ENCODE measurements at regions not wholly inside any gene's neighbourhood (a gene's known extent, or its start where the extent isn't known, plus 50 kb on each side); places are given as distances from the start of the nearest gene placed in this dataset.

DNA sequence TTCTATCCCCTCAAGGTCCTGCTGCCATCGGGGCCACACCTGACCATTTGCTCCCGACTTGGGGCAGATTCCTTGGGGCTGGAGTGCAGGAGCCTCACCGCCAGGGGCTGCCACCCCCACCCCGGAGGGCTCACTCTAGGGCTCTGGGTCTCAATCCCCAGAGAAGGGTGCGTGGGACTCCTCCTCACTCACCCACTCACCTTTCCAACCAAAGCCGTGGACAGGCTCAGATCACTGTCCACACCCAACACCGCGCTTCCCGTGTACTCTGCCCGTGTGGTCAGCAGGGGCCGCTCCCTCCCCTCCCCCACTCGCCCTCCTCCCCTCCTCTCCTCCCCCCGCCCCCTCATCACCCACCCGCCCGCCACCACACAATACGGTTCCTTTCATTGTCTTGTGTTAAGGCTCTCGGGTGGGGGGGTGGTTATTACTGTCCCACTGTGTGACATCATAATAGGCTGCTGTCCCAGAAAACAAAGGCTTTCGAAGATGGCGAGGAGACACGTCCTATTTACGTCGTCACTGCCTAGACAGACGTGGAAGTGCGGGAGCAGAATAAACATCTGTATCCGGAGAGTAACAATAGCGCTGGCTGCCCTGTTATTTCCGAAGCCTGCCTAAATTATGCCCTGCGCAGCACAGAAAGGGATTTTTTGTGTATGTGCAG is 85.8 kb downstream of the YTHDF1 start:
- ChIA-PET CTCF (ENCODE audit: low intra/inter-chr PET ratio, low total read pairs) (no interaction called here), POLR2A (no interaction called here)
- H4K20me1 ChIP-seq (ENCODE audit: insufficient read depth, low read length), result peaks cover 16% of the 10 kb centered on the region; the same call in 1 of the 2 replicates
- H3K9ac ChIP-seq (ENCODE audit: insufficient read depth, low read depth, low read length), result no peak overlapping the region
- H3K27me3 ChIP-seq (ENCODE audit: control insufficient read depth in 1 of 2, insufficient read depth in 2 of 2, low read length in 2 of 2), result peaks cover 51 to 89% of the 10 kb centered on the region in 2 experiments
- no peaks in the 10 kb centered on the region for H3K36me3 ChIP-seq (replicated peaks in 1 of 2; ENCODE audit: control insufficient read depth in 1 of 2, insufficient read depth in 2 of 2, low read length in 2 of 2)
- H3K9me3 ChIP-seq (ENCODE audit: low read length), result no peaks in the 10 kb centered on the region
- no peak overlapping the region for H3K4me3 ChIP-seq (replicated peaks in 1 of 3; ENCODE audit: insufficient read depth in 1 of 3, low read depth in 2 of 3, low read length in 3 of 3)
- no peaks in the 10 kb centered on the region for H3K79me2 ChIP-seq (ENCODE audit: insufficient read depth, low read length)
- no peak overlapping the region for H3K4me2 ChIP-seq (ENCODE audit: low read depth, low read length)
- FAIRE-seq (no peak), ATAC-seq (no peak), DNase-seq (ENCODE audit: low spot score) (no peak)
- WGBS (ENCODE audit: low lambda C conversion rate), result 28% methylated on average over 28 of the region's 28 CpGs
- H3K27ac ChIP-seq (ENCODE audit: extremely low read length, insufficient read depth, low read length), result no peak overlapping the region
- intact Hi-C loops (cut with micrococcal nuclease; ENCODE audit: unreplicated experiment), result no loop called here
- H2AFZ ChIP-seq (ENCODE audit: low read length), result no peak overlapping the region
- in situ Hi-C loops (cut with HindIII; ENCODE audit: extremely low pct_ligation_motif_present, low pct_unique_long_range_greater_than_20kb), result no loop called here
- no TSS peak for BruUV-seq (replicated peaks)
- no peaks in the 10 kb centered on the region for H3K4me1 ChIP-seq (ENCODE audit: insufficient read depth, low read length)
- TF ChIP-seq ZNF749 (CRISPR knock-in tag; IDR thresholded peaks at IDR 0.05; ENCODE audit: borderline replicate concordance) (no peak), ZNF629 (CRISPR knock-in tag; conservative IDR thresholded peaks at IDR 0.05) (no peak), GABPA (IDR thresholded peaks at IDR 0.05; ENCODE audit: low read depth, low read length) (no peak), GABPA (CRISPR knock-in tag; IDR thresholded peaks at IDR 0.05; ENCODE audit: low read depth) (no peak), ZNF251 (CRISPR knock-in tag; IDR thresholded peaks at IDR 0.05) (no peak), ZNF674 (CRISPR knock-in tag; IDR thresholded peaks at IDR 0.05; ENCODE audit: low read depth) (no peak), PCBP1 (IDR thresholded peaks at IDR 0.05; ENCODE audit: borderline replicate concordance, low read depth, low read length) (0 out of 2 replicates have a peak, but pooled peaks have one; percentile 66), ZNF709 (CRISPR knock-in tag; IDR thresholded peaks at IDR 0.05) (no peak), RFXANK (CRISPR knock-in tag; IDR thresholded peaks at IDR 0.05) (no peak), BRCA1 (CRISPR knock-in tag; IDR thresholded peaks at IDR 0.05) (no peak), ZSCAN22 (CRISPR knock-in tag; IDR thresholded peaks at IDR 0.05) (no peak)
- TF ChIP-seq, protein P1, sequence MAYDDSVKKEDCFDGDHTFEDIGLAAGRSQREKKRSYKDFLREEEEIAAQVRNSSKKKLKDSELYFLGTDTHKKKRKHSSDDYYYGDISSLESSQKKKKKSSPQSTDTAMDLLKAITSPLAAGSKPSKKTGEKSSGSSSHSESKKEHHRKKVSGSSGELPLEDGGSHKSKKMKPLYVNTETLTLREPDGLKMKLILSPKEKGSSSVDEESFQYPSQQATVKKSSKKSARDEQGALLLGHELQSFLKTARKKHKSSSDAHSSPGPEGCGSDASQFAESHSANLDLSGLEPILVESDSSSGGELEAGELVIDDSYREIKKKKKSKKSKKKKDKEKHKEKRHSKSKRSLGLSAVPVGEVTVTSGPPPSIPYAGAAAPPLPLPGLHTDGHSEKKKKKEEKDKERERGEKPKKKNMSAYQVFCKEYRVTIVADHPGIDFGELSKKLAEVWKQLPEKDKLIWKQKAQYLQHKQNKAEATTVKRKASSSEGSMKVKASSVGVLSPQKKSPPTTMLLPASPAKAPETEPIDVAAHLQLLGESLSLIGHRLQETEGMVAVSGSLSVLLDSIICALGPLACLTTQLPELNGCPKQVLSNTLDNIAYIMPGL (CRISPR knock-in tag; IDR thresholded peaks at IDR 0.05; ENCODE audit: borderline replicate concordance in 1 of 2, low read depth in 1 of 2), result no peak
- TF ChIP-seq, protein P2, sequence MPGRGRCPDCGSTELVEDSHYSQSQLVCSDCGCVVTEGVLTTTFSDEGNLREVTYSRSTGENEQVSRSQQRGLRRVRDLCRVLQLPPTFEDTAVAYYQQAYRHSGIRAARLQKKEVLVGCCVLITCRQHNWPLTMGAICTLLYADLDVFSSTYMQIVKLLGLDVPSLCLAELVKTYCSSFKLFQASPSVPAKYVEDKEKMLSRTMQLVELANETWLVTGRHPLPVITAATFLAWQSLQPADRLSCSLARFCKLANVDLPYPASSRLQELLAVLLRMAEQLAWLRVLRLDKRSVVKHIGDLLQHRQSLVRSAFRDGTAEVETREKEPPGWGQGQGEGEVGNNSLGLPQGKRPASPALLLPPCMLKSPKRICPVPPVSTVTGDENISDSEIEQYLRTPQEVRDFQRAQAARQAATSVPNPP (CRISPR knock-in tag; IDR thresholded peaks at IDR 0.05), result no peak
- TF ChIP-seq, protein P3, sequence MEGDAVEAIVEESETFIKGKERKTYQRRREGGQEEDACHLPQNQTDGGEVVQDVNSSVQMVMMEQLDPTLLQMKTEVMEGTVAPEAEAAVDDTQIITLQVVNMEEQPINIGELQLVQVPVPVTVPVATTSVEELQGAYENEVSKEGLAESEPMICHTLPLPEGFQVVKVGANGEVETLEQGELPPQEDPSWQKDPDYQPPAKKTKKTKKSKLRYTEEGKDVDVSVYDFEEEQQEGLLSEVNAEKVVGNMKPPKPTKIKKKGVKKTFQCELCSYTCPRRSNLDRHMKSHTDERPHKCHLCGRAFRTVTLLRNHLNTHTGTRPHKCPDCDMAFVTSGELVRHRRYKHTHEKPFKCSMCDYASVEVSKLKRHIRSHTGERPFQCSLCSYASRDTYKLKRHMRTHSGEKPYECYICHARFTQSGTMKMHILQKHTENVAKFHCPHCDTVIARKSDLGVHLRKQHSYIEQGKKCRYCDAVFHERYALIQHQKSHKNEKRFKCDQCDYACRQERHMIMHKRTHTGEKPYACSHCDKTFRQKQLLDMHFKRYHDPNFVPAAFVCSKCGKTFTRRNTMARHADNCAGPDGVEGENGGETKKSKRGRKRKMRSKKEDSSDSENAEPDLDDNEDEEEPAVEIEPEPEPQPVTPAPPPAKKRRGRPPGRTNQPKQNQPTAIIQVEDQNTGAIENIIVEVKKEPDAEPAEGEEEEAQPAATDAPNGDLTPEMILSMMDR (CRISPR knock-in tag; IDR thresholded peaks at IDR 0.05), result no peak
- TF ChIP-seq, protein P4, sequence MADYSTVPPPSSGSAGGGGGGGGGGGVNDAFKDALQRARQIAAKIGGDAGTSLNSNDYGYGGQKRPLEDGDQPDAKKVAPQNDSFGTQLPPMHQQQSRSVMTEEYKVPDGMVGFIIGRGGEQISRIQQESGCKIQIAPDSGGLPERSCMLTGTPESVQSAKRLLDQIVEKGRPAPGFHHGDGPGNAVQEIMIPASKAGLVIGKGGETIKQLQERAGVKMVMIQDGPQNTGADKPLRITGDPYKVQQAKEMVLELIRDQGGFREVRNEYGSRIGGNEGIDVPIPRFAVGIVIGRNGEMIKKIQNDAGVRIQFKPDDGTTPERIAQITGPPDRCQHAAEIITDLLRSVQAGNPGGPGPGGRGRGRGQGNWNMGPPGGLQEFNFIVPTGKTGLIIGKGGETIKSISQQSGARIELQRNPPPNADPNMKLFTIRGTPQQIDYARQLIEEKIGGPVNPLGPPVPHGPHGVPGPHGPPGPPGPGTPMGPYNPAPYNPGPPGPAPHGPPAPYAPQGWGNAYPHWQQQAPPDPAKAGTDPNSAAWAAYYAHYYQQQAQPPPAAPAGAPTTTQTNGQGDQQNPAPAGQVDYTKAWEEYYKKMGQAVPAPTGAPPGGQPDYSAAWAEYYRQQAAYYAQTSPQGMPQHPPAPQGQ (CRISPR knock-in tag; IDR thresholded peaks at IDR 0.05; ENCODE audit: borderline replicate concordance), result no peak
- TF ChIP-seq, protein P5, sequence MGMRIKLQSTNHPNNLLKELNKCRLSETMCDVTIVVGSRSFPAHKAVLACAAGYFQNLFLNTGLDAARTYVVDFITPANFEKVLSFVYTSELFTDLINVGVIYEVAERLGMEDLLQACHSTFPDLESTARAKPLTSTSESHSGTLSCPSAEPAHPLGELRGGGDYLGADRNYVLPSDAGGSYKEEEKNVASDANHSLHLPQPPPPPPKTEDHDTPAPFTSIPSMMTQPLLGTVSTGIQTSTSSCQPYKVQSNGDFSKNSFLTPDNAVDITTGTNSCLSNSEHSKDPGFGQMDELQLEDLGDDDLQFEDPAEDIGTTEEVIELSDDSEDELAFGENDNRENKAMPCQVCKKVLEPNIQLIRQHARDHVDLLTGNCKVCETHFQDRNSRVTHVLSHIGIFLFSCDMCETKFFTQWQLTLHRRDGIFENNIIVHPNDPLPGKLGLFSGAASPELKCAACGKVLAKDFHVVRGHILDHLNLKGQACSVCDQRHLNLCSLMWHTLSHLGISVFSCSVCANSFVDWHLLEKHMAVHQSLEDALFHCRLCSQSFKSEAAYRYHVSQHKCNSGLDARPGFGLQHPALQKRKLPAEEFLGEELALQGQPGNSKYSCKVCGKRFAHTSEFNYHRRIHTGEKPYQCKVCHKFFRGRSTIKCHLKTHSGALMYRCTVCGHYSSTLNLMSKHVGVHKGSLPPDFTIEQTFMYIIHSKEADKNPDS (CRISPR knock-in tag; IDR thresholded peaks at IDR 0.05), result no peak

Measured in HepG2 (cell line).